Hematopoietic multipotent progenitor cell treated with erythropoietin and hydrocortisone succinate and interleukin-3 and kit ligand, for 15 days (in vitro differentiated cells): ENCODE measurements at regions not wholly inside any gene's neighbourhood (a gene's known extent, or its start where the extent isn't known, plus 50 kb on each side); places are given as distances from the start of the nearest gene placed in this dataset.

Experiments
- DNase-seq: peaks from one replicate; pipeline ENCODE4 v3.0.0-alpha.2; 2015; ENCODE audit warnings: low spot score

DNA sequence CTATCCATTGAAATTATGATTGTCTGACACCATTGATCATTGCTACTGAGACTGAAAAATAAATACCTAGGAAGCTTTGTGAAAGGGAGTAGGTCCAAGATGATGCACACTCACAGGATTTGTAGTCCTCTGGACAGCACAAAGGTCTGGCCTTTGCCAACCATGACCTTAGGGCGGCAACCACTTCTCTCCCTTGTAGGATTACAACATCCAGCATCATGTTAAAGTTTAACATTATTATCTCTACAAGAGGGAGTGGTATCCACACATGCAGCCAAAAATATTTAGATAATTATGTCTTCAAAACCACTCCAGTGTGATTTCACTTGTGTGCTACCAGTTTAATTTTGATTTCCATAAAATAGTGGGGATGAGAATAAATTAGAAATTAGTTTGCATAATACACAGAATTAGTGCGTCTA, 51.1 kb upstream of the NHSL1 start:
- DNase-seq: no peak

DNA sequence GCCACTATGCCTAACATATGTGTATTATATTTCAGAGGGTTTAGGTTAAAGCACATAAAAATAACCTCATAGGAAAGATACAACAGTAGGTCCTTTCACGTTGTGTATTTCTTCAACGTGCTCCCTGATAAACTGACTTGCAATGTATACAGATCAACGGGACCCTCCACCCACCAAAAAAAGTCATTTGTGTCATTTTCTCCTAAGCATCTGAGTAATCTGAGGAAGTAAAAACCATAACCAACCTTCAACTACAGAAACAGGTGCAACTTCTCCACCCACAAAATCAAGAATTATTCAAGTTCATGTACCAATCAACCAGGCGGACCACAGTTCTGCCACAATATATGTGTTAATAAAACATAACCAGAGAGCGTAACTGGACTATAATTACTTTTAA, 54.9 kb upstream of the NHSL1 start:
- no peak for DNase-seq

GRCh38 chr6:138555421-138555988, 56.2 kb upstream of the NHSL1 start:
- DNase-seq: no peak

DNA sequence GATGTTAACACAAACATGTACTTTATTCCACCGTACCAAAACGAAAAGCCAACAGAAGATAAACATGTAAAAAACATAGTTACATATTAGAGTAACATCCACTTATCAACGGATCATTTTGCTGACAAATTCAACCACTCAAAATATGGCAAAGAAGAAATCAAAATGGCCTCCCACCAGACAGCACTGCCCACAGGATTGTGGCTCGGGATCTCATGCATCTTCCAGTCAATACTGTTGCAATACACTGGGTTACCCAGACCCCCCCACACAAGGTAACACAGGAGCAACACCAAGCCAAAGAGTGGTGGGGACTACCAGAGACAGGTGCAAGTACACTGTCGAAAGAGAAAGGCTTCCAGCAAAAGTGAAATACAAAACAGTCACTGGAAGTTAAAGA, 57.9 kb upstream of the NHSL1 start:
- DNase-seq: no peak

DNA sequence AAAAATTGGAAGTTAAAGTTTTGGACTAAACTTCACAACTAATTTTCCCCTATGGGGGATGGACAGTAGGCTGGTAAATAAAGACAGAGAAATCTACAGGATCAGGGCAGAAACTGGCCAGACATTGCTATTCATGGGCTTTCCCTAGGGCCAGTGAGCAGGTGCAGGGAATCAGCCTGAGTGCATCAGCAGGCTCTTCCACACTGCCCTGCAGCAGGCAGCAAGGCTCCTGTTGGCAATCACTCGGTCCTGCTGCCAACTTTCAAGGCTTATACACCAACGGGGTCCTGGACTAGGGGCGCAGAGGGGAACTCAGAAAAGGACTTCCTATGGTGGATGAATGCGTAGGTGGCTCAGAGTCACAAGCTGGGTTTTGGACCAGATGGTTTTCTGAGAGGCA, 59.8 kb upstream of the NHSL1 start:
- no peak for DNase-seq

DNA sequence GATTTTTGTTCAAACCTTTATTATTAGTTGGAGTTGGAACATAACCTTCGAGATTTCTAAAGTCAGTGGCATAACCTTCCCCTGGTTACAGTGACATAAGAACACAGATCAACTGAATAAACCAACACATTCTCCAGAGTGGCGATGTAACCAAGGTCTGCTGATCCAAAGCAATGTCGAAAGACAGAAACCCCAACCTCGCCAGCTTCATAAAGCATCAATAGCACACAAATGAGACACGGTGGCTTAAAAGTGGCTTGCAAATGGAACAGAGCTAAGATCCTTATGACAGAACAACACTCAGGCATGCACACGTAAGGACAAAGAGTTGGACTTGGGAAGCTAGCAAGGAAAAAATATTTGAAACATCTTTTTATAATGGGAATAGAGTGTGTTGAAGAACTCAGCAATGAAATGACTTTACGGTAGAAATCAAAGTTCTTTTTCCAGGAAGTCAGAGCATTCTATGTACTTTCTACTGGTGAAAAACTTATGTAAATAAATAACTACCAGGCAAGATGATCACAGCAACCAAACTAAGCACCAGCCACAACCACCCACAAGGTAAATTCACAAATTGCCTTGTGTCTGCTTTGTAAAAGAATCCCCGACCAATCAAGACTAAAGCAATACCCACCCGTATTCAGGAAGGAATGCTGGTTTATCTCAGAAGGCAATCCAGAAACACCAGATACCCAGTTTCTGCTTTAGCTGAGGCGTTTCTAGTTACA, 61.0 kb upstream of the NHSL1 start:
- no peak for DNase-seq

- DNase-seq: no peak
Observed at GRCh38 chr6:138562691-138563090, 63.4 kb upstream of the NHSL1 start.

GRCh38 chr6:138563231-138563630, 63.9 kb upstream of the NHSL1 start:
- no peak for DNase-seq

GRCh38 chr6:138563650-138564049, 64.4 kb upstream of the NHSL1 start:
- no peak for DNase-seq

GRCh38 chr6:138564170-138564721, 65.0 kb upstream of the NHSL1 start:
- DNase-seq: no peak

- DNase-seq: no peak
Observed at GRCh38 chr6:138567052-138567451, 67.8 kb upstream of the NHSL1 start.

- no peak for DNase-seq
Observed at GRCh38 chr6:138568997-138569396, 69.7 kb upstream of the NHSL1 start.

DNA sequence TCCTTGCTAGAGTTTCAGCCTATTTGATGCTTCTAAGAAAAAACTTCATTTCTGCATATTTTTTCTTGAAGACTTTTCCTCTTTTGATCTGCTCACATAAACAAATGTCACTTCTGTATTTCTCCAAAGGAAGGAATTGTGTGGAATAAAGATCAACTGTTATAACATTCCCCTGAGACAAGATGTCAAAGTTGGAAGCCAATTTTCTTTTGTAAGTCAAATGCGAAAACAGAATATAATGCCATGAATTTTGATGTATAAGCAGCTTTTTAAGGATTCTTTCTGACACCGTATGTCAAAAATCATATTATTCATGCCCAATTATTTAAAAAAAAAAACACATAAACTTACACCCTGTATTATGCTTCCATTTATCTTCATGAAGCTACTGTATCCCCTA, 70.3 kb upstream of the NHSL1 start:
- no peak for DNase-seq

DNA sequence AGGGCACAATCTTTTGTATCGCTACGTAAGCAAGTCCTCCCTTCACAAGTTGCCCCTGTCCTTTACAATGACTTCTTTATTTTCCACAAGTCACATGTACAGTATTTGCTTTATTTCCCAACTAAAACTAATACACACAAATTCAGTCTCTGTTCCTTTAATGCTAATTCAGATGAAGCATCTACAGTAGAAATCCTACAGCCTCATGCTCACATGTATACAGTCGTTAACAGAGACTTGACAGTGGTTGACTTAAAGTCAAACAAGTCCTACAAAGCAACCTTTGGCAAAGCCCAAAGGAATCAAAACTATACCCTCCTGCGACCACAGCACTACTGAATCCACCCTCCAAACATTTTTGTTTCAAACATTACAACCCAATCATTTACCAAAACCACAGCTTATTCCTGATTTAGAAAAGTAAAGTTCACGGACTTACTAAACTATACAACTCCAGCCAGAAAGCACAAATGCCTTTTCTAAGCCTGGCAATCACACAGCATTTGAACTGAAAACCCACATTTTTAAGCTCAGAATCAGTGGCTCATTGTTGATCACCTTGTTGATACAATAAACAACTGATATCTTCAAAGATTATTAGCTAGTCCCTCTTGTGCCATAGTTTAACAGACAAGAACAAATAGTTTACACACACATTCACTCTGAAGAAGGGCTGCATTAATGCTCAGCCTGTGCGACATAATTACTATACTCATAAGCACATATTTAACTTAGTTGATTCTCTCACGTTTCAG, 70.9 kb upstream of the NHSL1 start:
- DNase-seq: no peak

DNA sequence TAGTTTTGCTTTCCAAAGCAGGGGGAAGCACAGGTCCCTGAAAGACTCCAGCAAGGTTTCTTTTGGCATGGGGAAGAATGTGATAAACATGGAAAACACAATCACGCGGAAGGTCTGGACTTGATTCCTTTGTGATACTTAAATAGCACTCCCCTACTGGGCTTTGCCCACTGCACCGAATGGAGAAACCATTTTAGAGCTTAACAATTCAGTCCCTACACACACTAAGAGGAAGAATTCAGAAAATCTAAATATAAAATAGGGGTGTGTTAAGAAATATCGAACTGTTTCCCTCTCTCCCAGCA, 71.4 kb upstream of the NHSL1 start:
- DNase-seq: no peak

GRCh38 chr6:138571181-138571580, 71.9 kb upstream of the NHSL1 start:
- no peak for DNase-seq

GRCh38 chr6:138571585-138572166, 72.4 kb upstream of the NHSL1 start:
- no peak for DNase-seq

GRCh38 chr6:138572167-138572875, 73.0 kb upstream of the NHSL1 start:
- no peak for DNase-seq

DNA sequence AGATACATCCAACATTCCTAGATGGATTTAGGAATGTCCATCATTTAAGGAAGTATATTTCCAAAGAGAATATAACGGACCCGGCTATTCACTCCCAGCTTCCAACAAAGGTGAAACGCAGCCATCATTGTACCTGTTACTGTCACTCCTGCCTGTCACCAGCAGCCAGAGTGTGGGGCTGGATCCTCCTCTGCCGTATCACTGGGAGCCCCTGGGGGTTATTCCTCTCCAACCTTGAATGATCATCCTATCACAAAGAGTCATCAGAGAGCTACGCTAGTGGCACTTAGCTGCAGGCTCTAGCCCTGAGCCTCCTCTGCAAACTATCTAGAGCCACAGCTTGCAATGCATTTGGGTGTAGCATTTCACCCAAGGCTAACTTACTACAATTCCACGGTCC, 73.6 kb upstream of the NHSL1 start:
- DNase-seq: no peak

- DNase-seq: no peak
Observed at GRCh38 chr6:138575257-138575656, 76.0 kb upstream of the NHSL1 start.

GRCh38 chr6:138576313-138576712, 77.0 kb upstream of the NHSL1 start:
- DNase-seq: no peak
